Left renal cortex interstitium (tissue), 4 donors: ENCODE measurements at regions not wholly inside any gene's neighbourhood (a gene's known extent, or its start where the extent isn't known, plus 50 kb on each side); places are given as distances from the start of the nearest gene placed in this dataset.
"Not testable (repeated sequence)": the region's sequence is repeated elsewhere in the genome, so short reads cannot be mapped to it uniquely, and the experiment has no call there.

ENCODE experiments used
- DNase-seq, 4 donors: peaks; one replicate each; pipeline ENCODE4 v3.0.0-alpha.2; 2013; ENCODE audit warnings: low read depth in 4 of 4, low spot score in 2 of 4, missing footprints in 1 of 4

DNA sequence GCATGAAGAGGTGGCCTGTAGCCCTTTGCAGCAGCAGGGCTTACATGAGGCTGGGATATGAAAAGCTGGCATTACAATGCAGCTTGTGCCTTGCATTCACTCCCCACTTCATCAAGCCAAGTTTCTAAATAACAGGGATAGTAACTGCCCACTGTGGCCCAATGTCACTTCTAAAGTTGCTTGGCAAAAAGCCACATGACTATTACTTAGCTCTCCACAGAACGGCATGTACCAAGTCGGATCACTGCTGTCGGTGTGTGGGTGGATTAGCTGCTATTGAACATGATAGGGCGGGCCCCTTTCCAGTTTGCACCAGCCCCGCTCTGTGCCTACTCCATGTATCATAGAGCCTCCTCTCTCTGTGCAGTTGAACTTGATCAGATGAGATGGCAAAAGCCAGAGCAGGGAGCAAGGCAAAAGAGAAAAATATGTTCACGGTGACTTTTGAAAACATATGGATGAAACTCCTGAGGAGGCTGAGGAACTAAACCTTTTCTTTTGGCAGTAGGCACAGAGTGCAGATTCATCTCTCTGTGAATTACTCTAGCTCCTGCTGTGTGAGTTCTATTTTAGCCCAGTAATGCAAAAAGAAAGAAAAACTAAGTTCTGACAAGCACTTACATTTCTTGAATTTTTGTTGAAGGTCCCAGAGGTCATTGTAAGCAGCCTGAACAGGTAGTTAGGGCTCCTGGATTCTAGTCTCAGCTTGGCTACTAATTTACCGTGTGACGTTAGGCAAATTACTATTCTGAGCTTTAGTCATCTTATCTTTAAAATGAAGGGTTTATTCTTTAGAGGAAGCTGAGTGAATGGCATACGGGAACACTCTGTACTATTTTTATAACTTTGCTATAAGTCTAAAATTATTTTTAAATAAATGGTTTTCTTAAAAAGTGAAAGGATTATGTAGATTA lies 125.6 kb upstream of the NBPF9 start:
- not testable (repeated sequence) for DNase-seq

DNA sequence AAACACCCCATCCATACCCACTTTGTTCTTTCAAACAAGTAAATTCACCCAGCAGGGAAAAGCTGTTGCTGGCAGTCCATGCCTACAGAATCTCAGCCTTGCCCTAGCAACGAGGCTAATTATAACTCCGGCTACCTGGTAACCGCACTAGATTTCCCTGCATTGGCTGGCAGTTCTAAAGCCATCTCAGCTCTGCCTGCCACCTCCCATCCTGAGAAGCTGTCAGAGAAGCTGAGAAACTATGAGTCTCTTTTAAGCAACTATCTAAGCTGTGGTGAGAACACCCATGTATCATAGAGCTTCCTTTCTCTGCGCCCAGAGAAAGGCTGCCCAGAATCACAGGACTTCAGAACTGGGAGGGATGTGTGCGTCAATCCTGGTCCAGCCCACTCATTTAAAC lies 126.5 kb upstream of the NBPF9 start:
- DNase-seq: not testable (repeated sequence)

DNA sequence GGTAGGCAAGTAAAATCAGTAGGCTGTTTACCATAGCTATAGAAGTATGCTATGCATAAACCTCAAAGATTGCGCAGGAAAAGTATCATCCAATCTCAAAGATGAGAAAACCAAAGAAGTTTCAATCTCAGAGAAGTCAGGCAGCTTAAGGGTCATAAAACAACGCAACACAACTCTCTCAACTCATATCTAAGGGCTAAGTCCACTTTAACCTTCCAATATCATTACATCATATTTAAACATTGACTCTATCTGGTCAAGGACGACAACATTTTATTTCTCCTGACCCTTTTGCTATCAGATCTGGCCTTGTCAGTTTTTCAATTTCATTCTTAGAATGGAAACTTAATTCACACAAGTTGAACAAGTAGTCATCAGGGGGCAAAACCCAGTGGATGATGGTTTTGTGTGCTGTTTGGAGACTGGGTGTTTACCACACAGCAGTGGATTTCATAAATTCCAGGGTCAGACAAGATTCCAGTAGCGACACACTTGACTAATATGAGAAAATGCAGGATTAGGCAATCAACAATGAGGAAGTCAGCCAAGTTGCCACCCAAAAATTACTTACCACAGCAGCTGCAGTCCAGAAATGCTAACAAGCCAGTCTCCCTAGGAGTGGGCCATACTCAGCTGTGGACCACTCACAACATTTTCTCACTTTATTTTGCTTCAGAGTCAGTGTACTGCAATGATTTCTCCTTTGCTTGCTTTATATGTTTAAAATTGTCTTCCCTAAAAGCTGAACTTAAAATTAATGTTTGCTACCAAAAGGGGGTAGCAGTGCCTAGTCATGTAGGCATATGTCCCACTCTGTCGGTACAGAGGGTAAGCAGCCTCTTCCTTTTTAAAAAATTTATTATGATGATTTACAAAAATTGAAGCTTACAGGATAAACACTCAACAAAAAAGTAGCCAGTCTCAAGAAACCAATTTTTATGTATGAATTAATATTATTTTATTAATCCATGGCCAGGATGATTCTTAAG lies 131.9 kb upstream of the NBPF9 start:
- not testable (repeated sequence) for DNase-seq

DNA sequence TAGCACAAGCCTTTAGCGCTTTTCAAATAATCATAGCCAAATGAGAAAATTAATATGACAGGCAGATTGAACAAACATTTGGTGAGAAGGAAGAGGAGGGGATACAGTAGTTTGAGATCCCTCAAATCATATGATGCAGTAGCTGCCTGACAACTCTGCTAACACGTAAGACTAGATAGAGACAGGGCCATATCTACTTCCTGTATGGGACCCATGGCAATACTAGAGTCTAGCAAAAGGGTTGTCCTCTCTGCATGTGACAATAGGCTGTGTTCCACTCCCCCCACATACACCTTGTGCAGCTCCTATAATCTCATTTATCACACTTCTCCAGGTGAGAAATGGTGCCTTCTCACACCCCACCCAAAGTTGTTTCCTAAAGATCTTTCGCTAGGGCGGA lies 134.2 kb upstream of the NBPF9 start:
- not testable (repeated sequence) for DNase-seq

DNA sequence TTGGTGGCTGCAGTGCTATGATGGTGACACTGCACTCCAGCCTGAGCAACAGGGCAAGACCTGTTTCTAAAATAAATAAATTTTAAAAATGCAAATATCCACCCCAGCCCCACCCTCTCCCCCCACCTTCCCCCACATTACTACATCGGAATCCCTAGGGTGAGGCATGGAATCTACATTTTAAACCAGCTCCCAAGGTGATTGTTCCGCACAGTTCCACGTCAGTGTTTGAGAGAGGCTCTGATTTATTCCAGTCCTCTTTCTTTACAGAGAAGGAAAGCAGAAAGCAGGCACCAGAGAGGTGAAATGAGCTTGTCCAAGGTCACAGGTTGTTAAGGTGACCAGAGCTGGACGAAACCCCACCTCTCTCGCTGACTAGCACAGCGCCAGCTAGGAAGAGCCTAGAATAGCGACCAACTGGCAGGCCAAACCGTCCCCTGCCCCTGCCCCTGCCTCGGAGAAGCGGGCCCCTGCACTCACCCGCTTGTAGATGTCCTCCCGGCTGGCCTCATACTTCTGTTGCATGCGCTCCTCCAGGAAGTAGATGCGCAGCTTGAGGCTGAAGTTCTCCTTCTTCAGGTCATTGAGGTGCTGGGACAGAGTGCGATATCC lies 136.7 kb upstream of the NBPF9 start:
- not testable (repeated sequence) for DNase-seq

DNA sequence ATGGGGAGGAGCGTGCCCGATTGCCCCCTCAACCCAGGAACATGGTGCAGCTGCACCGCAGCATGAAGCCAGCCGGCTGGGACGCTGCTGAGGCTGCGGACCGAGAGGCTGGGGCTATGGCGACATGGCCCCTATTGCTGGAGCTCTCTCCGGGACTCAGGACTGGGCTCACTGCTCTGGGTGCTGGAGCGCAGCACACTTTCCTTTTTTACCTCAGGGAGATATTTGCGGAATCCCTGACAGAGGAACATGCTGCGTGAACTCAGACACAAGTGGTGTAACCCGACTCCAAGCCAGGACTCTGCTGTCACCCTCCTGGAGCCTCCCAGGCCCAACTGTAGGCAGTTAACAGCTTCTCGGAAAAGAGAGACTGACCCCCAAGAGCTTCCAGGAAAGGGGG lies 137.2 kb upstream of the NBPF9 start:
- not testable (repeated sequence) for DNase-seq

DNA sequence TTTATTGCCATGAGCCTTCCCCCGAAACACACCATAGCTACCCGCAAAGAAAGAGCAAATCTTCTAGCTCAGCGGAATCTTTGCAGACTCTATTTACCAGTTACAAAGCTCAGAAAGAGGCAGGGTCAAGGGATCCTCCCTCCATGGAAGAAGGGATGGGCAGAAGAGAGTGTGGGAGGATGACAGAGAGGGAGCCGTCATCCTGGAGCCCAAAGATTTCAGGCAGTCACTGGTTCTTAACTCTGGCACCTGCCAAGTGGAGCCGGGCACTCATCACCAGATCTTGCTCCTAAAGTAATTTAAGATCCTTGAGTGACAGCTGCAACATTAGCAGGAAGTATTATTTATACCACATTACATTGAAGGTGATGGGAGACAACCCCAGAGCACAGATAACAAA lies 137.9 kb upstream of the NBPF9 start:
- DNase-seq: not testable (repeated sequence)

DNA sequence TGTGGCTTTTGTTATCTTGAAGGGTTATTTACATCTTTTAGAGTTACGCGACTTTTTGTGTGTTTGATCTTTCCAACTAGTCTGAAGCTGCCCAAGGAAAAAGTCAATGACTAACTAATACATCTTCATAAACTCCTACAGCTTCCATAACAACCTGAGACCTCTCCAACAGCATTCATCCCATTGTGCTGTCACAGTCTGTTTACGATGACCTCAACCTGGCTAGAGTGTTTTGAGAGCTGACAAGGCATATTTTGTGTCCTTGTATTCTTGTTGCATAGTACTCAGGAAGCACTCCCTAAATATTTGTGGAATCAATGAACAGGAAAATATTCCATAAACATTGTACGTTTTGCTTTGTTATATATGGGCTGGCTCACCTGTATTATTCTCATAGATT lies 140.2 kb upstream of the NBPF9 start:
- not testable (repeated sequence) for DNase-seq

DNA sequence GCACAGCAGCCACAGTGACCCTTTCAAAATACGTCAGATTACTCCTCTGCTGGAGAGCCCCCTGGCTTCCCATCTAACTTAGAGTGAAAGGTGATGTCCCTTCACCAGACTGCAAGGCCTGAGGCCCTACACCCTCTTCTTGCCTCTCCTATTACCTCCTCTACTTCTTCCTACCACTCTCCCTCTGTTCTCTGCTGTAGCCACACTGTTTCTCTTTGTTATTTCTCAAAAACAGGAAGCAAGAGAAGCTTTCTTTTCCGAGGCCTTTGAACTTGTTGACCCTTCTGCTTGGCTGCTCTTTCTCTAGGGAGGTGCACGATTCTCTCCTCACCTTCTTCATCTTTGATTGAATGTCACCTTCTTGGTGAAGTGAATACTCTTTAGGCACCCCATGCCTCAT lies 141.3 kb upstream of the NBPF9 start:
- not testable (repeated sequence) for DNase-seq

DNA sequence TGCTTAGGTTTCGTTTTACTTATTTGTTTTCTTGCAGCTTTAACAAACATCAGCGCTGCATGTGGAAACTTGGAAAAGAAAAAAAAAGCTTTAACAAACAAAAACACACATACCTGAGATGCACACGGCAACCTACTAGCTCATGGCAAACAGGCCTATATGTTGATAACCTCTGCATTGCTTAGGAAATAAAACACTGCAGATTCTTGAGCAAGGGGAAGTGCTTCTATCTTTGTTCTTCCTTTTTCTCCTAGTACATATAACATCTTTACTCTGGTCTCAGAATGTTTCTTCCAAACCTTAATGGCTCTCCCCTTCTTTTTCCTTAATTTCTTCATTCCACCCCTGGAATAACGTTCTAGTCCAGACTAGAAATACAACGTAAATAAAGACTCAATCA lies 142.9 kb upstream of the NBPF9 start:
- DNase-seq: not testable (repeated sequence)

DNA sequence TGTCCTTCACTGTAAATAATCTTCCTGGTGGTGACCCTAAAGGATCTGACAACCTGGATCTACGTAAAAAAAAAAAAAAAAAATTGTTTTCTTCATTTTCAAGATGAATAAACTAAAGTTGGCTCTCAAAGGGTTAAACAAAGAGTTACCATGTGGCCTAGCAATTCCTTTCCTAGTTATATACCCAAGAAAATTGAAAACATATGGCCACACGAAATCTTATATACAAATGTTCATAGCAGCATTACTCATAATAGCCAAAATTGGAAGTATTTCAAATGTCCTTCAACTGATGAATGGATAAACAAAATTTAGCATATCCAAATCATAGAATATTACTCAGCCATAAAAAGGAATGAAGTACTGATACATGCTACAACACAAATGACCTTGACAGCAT lies 145.3 kb upstream of the NBPF9 start:
- DNase-seq: not testable (repeated sequence)

DNA sequence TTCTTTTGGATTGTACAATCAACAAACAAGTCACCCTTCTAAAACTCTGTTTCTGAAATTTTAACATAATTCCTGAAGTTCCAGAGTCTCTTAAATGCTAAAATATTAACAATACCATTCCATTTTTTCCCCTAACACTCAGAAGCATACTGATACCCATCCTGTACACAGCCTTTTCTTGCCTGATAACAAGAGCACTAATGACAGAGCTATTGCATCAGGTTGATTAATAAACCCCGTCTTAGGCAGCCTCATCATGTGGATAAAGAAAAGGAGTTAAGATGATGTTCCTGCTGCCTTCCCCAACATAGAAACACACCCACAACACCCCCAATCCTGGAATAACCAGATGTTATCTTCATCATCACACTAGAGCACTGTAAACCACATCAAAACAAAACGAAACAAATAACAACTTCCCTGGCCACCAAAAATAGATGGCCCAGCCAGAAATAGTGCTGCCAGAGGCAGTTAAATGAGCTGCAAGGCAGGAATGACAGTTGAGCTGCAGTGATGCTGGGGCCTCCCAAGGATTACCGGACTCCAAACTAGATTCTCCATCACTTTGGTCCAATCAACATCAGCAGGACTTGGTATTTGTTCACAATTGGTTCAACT lies 146.6 kb upstream of the NBPF9 start:
- not testable (repeated sequence) for DNase-seq

DNA sequence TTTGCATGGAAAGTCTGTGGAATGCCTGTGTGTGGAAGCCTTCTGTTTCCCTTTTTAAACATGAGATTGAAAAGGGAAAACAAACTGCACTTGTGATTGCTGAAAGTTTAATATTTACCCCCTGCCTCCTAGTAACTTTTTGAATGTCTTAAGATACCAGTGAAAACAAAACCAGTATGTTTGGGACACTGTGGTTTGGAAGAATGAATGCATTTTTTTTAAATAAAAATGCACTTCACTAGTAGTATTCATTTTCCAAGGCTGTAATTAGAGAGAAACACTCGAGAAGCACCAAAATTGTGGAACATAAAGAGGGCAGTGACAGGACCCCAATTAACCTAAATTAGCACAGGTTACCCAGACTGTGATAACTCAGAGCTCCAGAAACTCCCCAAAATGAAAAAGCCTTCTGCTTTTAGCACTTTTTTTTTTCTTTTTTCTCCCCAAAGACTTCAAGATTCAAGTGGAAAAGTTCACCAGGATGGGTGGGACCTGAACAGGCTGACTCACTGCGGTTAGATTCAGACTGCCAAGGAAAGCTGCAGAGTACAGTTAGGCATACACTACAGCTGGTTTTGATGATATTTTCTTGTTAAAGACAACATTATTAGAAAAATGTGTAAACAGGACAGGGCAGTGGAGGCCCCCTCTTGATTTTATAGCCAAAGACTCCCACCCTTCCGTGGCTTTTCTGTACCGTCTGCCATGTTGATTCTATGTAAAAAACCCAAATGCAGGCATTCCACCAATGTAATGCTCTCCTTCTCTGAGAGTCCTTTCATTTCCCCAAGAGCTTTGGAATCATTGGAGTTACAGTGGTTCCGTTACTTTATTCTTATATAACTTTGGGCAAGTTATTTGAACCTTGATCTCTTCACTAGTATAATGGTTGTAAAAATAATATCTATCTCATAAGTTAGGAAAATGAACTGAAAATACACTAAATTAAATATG lies 151.8 kb upstream of the NBPF9 start:
- not testable (repeated sequence) for DNase-seq

DNA sequence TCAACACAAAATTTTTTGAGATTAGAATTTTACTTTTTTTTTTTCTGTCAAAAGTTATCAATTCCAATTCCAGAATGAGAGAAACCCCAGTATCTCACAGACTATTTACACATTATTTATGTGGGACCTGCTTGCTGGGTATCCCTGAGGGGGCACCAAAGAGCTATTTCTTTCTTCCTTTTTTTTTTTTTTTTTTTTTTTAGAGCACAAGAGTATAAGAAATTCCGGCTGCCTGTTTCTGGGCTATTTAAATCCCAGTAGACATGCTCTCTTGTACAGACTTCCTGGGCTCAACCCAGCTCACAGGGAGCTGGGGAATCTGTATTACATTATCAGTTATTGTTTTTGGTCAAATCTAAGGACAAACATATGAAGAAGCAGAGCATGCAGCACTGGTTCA lies 156.9 kb upstream of the NBPF9 start:
- DNase-seq: not testable (repeated sequence)

DNA sequence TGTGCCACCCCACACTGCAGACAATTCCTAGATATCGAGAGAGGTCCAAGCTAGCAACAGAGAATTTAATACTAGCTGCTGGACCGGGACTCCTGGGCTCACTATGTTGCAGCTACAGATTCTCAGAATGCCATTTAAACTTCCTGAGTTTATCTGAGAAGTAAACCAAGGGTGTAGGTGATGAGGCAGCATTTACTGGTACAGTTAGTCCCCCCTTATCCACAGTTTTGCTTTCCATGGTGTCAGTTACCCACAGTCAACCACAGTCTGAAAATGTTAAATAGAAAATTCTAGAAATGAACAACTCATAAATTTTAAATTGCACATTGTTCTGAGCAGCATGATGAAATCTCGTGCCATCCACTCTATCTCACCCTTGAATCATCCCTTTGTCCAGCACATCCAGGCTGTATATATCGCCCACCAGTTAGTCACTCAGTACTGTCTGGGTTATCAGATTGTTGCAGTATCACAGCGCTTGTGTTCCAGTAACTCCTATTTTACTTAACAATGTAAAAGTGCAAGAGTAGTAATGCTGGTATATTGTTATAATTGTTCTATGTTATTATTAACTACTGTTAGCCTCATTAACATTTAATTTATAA lies 157.5 kb upstream of the NBPF9 start:
- not testable (repeated sequence) for DNase-seq

DNA sequence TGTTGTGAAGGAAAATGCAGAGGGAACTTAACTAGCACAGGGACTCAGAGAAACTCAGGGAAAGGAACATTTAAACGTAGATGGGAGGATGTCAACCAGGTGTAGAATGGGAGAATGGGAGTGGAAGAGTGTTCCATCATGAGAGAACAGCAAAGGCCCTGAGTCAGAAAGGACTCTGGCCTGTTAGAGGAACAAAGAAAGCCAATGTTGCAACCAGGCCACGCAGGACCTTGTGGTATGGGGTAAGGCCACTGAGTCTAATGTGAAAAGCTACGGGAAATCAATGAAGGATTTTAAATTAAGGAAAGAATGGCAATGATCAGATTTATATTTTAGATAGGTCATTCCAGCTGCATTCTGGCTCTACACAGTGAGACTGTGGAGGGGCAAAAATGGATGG lies 163.9 kb upstream of the NBPF9 start:
- not testable (repeated sequence) for DNase-seq

DNA sequence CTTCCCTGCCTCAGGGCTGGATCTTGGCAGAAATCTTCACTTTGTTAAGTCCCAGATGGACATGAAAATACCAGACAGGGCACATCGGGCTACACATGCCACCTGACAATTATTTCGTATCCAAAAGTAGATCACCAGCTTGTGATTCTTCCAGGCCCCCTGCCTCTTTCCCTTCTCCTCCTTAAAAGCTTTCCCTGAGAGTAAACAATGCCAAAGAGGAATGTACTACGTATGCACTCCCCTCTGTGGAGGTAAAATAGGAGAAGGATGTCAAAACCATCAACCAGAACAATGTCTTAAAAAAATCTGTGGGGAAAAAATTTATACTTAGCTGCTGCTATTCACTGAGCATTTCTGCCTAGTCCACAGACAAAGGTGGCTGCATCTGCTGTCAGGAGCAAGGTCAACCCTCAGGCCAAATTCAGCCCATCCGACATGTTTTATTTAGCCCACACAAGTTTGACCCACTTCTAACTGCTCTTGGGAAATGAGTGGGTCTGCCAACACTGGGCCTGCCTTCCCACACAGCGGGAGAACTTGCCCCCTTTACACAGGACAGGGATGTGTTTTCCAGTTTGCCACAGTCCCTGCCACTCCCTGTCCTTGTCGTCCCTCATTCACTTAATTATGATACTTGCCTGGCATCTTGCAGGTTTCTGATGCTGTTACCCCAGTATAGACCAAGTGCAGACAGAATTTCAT lies 165.8 kb upstream of the NBPF9 start:
- not testable (repeated sequence) for DNase-seq

DNA sequence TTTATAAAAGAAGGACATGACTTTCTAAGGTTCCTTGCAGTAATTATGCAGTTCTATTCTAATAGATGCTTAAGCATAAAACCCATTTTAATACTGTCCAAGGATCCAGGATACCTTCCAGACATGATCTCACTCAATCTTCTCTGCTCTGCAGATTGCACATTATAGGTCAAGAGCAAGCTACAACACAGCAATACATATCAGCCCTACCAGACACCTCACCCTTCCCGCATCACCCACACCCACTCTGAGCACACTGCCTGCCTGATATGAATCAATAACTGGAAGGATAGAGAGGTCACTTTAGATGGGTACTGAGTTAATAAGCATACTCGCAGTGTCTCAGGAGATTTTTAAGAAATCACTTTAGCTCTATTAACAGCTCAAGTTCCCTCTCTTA lies 166.5 kb upstream of the NBPF9 start:
- not testable (repeated sequence) for DNase-seq
